MCF 10A (cell line): ENCODE measurements at regions not wholly inside any gene's neighbourhood (a gene's known extent, or its start where the extent isn't known, plus 50 kb on each side); places are given as distances from the start of the nearest gene placed in this dataset.
"Not testable (repeated sequence)": the region's sequence is repeated elsewhere in the genome, so short reads cannot be mapped to it uniquely, and the experiment has no call there.

ENCODE experiments used
- BruUV-seq: library from RNA; stranded (reverse); fragments of 400-500 nt; replicated peaks from 2 replicates; lab custom pipeline; 2021; lab: Mats Ljungman, UMichigan
- CTCF ChIA-PET: fragments of 300-600 bp; sonication (Branson Sonifier 250); formaldehyde crosslinking; extraction: SDS; loops from one replicate; lab custom pipeline; 2021; ENCODE audit warnings: antibody characterized with exemption, inconsistent platforms; lab: Yijun Ruan, JAX
- POLR2A ChIA-PET: fragments of 300-600, 350-650 bp; sonication (Branson Sonifier 250); formaldehyde crosslinking; extraction: SDS; loops from one replicate; lab custom pipeline; 2020; ENCODE audit warnings: antibody characterized with exemption, inconsistent platforms; lab: Yijun Ruan, JAX
- DNase-seq: peaks from one replicate; pipeline ENCODE4 v3.0.0-alpha.2; 2018; ENCODE audit not compliant: unreplicated experiment
- H3K27ac Mint-ChIP-seq: one replicate; pipeline ENCODE4 v1.8.0; 2022; ENCODE audit warnings: mild to moderate bottlenecking, low read depth, mixed read lengths; ENCODE audit not compliant: unreplicated experiment
- H3K27me3 Mint-ChIP-seq: one replicate; pipeline ENCODE4 v1.8.0; 2022; ENCODE audit warnings: mixed read lengths; ENCODE audit not compliant: insufficient read depth, unreplicated experiment
- H3K36me3 Mint-ChIP-seq: one replicate; pipeline ENCODE4 v1.8.0; 2022; ENCODE audit warnings: mild to moderate bottlenecking, moderate library complexity, mixed read lengths; ENCODE audit not compliant: insufficient read depth, unreplicated experiment
- H3K4me1 Mint-ChIP-seq: one replicate; pipeline ENCODE4 v1.8.0; 2022; ENCODE audit warnings: mixed read lengths; ENCODE audit not compliant: insufficient read depth, unreplicated experiment
- H3K4me3 Mint-ChIP-seq: one replicate; pipeline ENCODE4 v1.8.0; 2022; ENCODE audit warnings: mild to moderate bottlenecking, moderate library complexity, mixed read lengths; ENCODE audit not compliant: unreplicated experiment
- H3K9me3 Mint-ChIP-seq: one replicate; pipeline ENCODE4 v1.8.0; 2022; ENCODE audit warnings: mixed read lengths; ENCODE audit not compliant: unreplicated experiment
- intact Hi-C: fragments of 100-400 bp; cut with micrococcal nuclease; formaldehyde crosslinking; loops from 2 replicates; pipeline ENCODE4 v1.14.1; 2022

DNA sequence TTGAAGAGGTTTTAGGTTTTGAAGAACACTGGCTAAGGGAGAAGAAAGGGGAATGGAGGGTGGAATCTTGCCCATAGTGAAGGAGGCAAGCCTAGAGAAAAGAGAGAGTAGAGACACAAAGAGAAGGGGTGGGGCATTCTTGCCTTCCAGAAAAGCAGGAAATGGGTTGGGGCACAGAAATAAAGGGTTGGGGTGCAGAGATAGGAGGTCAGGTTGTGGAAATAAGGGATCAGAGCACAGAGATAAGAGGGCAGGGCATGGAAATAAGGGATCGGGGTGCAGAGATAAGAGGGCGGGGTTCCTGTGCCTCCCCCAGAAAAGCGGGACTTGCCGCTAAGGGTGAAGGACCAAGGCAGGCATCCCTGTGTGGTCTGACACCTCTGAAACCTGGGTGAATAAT, 69.9 kb downstream of the ALG1L2 start:
- BruUV-seq, DNase-seq, H3K9me3 Mint-ChIP-seq, POLR2A ChIA-PET, CTCF ChIA-PET, H3K36me3 Mint-ChIP-seq, H3K4me1 Mint-ChIP-seq, H3K4me3 Mint-ChIP-seq, intact Hi-C loops, H3K27ac Mint-ChIP-seq: not testable (repeated sequence)
- H3K27me3 Mint-ChIP-seq = peaks cover 34% of the 10 kb centered on the region

DNA sequence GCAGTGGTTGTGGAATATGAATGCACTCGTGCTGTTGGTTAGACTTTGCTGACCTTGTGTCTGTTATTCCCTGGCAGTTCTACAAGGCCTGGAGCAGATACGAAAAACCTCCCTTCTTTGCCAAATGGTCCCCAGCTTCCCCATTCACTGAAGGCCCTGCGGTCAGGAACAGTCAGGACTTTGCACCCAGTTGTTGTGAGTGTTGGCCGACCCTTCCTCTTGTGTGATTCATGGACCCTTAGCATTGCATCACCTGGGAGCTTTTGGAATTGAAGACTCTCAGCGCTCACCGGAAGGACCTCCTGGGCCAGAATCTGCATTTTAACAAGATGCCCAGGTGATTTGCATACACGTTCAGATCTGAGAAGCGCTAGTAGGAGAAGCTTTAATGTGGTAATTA, 71.6 kb downstream of the ALG1L2 start:
- H3K27ac Mint-ChIP-seq, BruUV-seq, H3K36me3 Mint-ChIP-seq, CTCF ChIA-PET, H3K4me1 Mint-ChIP-seq, DNase-seq, H3K9me3 Mint-ChIP-seq, intact Hi-C loops, POLR2A ChIA-PET, H3K4me3 Mint-ChIP-seq: not testable (repeated sequence)
- peaks cover 43% of the 10 kb centered on the region for H3K27me3 Mint-ChIP-seq

DNA sequence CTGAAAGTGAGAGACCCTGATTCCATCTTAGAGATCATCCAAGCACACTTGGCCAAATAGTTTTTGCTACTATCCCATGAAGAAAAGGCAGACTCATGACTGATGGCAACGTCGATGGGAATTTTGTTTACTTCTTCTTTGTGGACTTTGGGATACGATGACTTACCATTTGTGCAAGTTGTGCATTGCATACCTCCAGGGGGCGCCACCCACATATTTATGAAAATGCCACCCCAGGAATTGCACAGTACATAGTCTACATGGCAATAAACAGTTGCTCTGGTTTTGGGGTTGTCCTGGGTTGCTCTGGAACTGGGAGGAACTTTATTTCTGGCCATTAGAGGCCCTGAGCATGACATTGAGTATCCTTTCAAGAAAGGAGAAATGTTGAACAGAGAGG, 73.8 kb downstream of the ALG1L2 start:
- intact Hi-C loops, H3K4me1 Mint-ChIP-seq, POLR2A ChIA-PET, CTCF ChIA-PET, H3K9me3 Mint-ChIP-seq, BruUV-seq, H3K27ac Mint-ChIP-seq, DNase-seq, H3K4me3 Mint-ChIP-seq, H3K36me3 Mint-ChIP-seq: not testable (repeated sequence)
- H3K27me3 Mint-ChIP-seq = peaks cover 29% of the 10 kb centered on the region

DNA sequence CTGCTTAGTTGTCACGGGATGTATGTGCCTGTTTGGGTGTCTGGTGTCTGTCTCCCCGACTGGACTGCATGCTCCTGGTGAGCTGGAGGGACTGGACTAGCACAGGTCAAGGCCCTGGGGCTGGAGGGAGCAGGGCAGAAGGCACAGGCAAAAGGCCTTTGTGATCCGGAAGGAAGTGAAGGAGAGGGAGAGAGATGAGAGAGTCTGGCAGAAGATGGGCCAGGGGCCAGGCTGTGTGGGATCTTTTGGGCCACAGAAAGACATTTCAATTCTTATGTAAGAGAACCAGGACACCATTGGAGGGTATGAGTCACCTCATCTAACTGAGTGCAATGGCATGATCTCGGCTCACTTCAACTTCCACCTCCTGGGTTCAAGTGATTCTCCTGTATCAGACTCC, 85.2 kb downstream of the ALG1L2 start:
- H3K4me1 Mint-ChIP-seq, CTCF ChIA-PET, H3K27ac Mint-ChIP-seq, H3K4me3 Mint-ChIP-seq, H3K9me3 Mint-ChIP-seq, DNase-seq, H3K36me3 Mint-ChIP-seq, intact Hi-C loops, BruUV-seq, POLR2A ChIA-PET: not testable (repeated sequence)
- peaks cover 10% of the 10 kb centered on the region for H3K27me3 Mint-ChIP-seq

DNA sequence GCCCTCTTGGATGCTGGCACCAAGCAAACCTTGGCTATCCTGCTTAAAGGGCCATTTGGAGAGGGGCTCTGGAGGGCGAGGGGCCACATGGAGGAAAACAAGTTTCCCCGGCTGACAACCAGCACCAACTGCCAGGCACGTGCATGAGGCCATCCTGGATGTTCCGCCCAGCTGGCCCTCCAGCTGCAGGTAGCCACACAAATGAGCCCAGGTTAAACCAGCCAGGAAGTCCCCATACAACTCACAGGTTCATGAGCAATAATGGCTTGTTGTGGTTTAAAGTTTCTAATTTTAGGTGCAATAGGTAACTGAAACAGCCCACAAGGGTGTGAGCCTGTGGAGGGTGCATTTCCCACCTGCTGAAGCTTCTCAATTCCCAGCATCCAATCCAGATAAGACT, 93.6 kb downstream of the ALG1L2 start:
- H3K36me3 Mint-ChIP-seq, POLR2A ChIA-PET, H3K9me3 Mint-ChIP-seq, DNase-seq, CTCF ChIA-PET, BruUV-seq, H3K4me3 Mint-ChIP-seq, intact Hi-C loops, H3K27me3 Mint-ChIP-seq, H3K27ac Mint-ChIP-seq: not testable (repeated sequence)
- peaks cover 12% of the 10 kb centered on the region for H3K4me1 Mint-ChIP-seq

DNA sequence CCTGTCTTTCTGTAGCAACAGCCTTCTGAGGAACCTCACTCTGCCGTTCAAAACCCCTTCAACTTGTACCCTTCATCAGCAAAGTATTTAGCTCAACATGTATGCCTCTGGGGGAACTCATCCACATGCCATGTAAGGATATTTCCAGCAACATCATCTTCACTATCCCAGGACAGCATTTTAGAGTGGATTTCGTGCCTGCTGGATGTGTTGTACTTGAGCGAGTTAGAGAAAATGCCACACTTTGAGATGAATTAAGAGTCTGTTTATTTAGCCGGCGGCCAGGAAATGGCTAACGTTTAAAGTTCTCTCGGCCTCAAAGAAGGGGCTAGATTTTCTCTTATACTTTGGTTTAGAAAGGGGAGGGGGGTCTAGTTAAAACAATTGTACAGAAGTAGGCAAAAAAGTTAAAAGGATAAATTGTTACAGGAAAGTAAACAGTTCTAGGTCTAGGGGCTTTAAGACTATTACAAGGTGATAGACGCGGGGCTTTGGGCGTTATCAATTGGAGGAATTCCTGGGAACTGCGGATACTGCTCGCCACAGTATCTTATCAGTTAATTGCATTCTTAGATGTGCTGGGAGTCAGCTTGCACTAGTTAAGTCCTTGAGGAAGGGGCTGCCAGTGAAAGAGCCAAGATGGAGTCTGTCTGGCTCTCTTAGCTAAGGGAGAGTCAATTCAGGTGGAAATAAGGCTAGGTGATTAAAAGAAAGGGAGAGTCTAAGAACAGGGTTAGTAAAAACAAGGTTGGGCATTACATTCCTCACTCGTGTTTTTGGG, 95.0 kb downstream of the ALG1L2 start:
- intact Hi-C loops, POLR2A ChIA-PET, H3K36me3 Mint-ChIP-seq, DNase-seq, H3K9me3 Mint-ChIP-seq, H3K4me3 Mint-ChIP-seq, H3K27ac Mint-ChIP-seq, BruUV-seq, H3K27me3 Mint-ChIP-seq: not testable (repeated sequence)
- CTCF ChIA-PET = interaction anchor here (0.7 kb wide), 1 partner anchor 235 kb away, joined by 3 read pairs; no protein-coding TSS in a partner anchor
- H3K4me1 Mint-ChIP-seq = peaks cover 12% of the 10 kb centered on the region

DNA sequence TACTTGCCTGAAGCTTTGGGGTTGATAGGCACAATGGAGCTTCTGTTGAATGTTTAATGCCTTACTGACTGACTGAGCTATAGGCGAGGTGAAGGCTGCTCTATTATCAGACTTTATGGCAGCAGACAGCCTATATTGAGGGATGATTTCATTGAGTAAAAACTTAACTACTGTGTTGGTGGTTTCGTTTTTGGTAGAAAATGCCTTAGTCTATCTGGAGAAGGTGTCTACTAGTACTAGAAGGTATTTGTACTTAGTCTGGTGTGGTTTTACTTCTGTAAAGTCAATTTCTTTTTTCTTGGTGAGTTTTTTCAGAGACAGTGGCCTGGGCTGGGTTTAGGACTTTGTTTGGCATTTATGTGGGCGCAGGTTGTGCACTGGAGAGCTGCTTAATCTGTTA, 97.2 kb downstream of the ALG1L2 start:
- H3K9me3 Mint-ChIP-seq, H3K27me3 Mint-ChIP-seq, H3K36me3 Mint-ChIP-seq, BruUV-seq, CTCF ChIA-PET, intact Hi-C loops, H3K27ac Mint-ChIP-seq, DNase-seq: not testable (repeated sequence)
- POLR2A ChIA-PET = interaction anchor here (0.6 kb wide), 1 partner anchor 1187 kb away, joined by 3 read pairs; no protein-coding TSS in a partner anchor
- H3K4me3 Mint-ChIP-seq = peak overlapping the region; percentile 53
- peaks cover 12% of the 10 kb centered on the region for H3K4me1 Mint-ChIP-seq

DNA sequence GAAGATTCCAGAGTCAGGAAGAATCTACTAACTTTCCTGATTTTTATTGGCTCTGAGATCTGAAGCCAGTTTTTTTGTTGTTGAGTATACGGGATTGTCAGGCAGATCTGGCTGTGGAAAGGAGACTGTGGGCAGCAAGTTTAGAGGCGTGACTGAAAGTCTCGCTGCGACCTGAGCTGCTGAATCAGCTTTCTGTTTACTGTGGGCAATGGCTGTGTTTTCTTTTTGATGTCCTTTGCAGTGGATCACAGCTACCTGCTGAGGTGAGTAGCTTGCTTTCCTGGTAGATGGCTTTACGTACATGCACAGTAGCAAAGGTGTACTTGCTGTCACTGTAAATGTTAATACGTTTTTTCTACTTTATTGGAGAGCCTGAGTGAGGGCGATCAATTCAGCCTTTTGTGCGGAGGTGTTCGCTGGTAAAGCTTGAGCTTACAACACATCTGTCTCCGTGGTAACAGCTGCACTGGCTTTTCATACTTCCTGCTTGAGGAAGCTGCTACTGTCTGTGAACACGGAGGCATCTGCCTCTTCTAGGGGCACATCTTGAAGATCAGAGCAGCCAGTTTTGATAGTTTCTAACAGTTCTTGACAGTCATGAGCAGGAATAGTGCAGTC, 97.8 kb downstream of the ALG1L2 start:
- CTCF ChIA-PET, intact Hi-C loops, H3K27ac Mint-ChIP-seq, POLR2A ChIA-PET, DNase-seq, BruUV-seq, H3K9me3 Mint-ChIP-seq, H3K27me3 Mint-ChIP-seq, H3K36me3 Mint-ChIP-seq: not testable (repeated sequence)
- Mint-ChIP-seq H3K4me3 (peak overlapping the region; percentile 53), H3K4me1 (peaks cover 12% of the 10 kb centered on the region)

DNA sequence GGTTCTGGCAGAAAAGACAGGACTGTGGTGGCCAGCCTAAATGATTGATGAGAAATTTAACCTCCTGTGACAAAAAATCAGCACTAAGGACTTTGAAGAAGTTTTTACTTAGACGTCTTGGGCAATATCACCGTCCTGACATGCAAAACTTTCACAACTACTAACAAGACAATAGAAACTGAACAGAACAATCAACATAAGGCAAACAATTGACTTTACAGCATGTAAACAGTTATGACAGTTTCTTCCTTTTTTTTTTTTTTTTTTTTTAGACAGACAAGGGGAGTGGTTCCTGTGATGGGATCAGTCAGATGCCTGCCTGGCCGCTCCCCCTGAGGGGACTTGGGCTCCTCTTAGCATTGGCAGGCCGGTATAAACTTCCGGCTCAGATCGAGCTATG, 100.8 kb downstream of the ALG1L2 start:
- DNase-seq, H3K36me3 Mint-ChIP-seq, H3K27me3 Mint-ChIP-seq, CTCF ChIA-PET, H3K9me3 Mint-ChIP-seq, intact Hi-C loops, H3K4me3 Mint-ChIP-seq, BruUV-seq, H3K27ac Mint-ChIP-seq, POLR2A ChIA-PET: not testable (repeated sequence)
- H3K4me1 Mint-ChIP-seq = peaks cover 12% of the 10 kb centered on the region
